OCI-LY7 (cell line): ENCODE measurements at regions not wholly inside any gene's neighbourhood (a gene's known extent, or its start where the extent isn't known, plus 50 kb on each side); places are given as distances from the start of the nearest gene placed in this dataset.
A peak's percentile ranks its signal among the peaks of the same experiment; 100 is the strongest.

ENCODE experiments used
- BruUV-seq: library from RNA; stranded (reverse); fragments of 400-500 nt; replicated peaks from 2 replicates; lab custom pipeline; 2021; lab: Mats Ljungman, UMichigan
- CTCF ChIA-PET: fragments of 300-600 bp; sonication (Branson Sonifier 250); formaldehyde crosslinking; loops from one replicate; lab custom pipeline; 2022; ENCODE audit warnings: antibody characterized with exemption; ENCODE audit not compliant: unreplicated experiment; lab: Charles Lee
- POLR2A ChIA-PET: fragments of 300-600 bp; sonication (Branson Sonifier 250); formaldehyde crosslinking; loops from one replicate; lab custom pipeline; 2022; ENCODE audit warnings: antibody characterized with exemption; lab: Charles Lee
- DNase-seq: peaks from one replicate; pipeline ENCODE4 v3.0.0-alpha.2; 2015; ENCODE audit warnings: low spot score
- H2AFZ ChIP-seq: fragments of 200-600 bp; sonication (generic), shearing (Covaris generic); 2 replicates; pipeline ENCODE4 v1.6.1; 2014; ENCODE audit warnings: mild to moderate bottlenecking, antibody characterized with exemption, low read length, moderate library complexity
- H3K27ac ChIP-seq: fragments of 200-600 bp; sonication (generic); 2 replicates; pipeline ENCODE4 v1.5.1; 2014; ENCODE audit warnings: mixed run types, low read depth, mild to moderate bottlenecking, moderate library complexity, low read length, inconsistent platforms; ENCODE audit not compliant: poor library complexity, severe bottlenecking
- H3K36me3 ChIP-seq: fragments of 200-600 bp; sonication (generic); 2 replicates; pipeline ENCODE4 v1.6.1; 2014; ENCODE audit warnings: mild to moderate bottlenecking, antibody characterized with exemption, low read length, moderate library complexity, mixed read lengths; ENCODE audit not compliant: insufficient read depth
- H3K4me1 ChIP-seq: fragments of 200-600 bp; sonication (generic); 2 replicates; pipeline ENCODE4 v1.5.1; 2014; ENCODE audit warnings: mild to moderate bottlenecking, low read length; ENCODE audit not compliant: insufficient read depth, poor library complexity, severe bottlenecking
- H3K4me2 ChIP-seq: fragments of 200-600 bp; sonication (generic); 2 replicates; pipeline ENCODE4 v1.6.1; 2014; ENCODE audit warnings: mild to moderate bottlenecking, low read length
- H3K4me3 ChIP-seq: fragments of 200-600 bp; sonication (generic); 2 replicates; pipeline ENCODE4 v1.5.1; 2014; ENCODE audit warnings: mild to moderate bottlenecking, low read depth, low read length; ENCODE audit not compliant: poor library complexity, severe bottlenecking
- H3K79me2 ChIP-seq: fragments of 200-600 bp; sonication (generic); 2 replicates; pipeline ENCODE4 v1.6.1; 2016; ENCODE audit warnings: low read depth, mild to moderate bottlenecking, low read length, moderate library complexity, mixed read lengths; ENCODE audit not compliant: insufficient read depth
- H3K9me2 ChIP-seq: fragments of 200-600 bp; sonication (generic); 2 replicates; pipeline ENCODE4 v1.6.1; 2016; ENCODE audit warnings: mild to moderate bottlenecking, low read length, mixed read lengths; ENCODE audit not compliant: insufficient read depth
- H3K9me3 ChIP-seq: fragments of 200-600 bp; sonication (generic); 2 replicates; pipeline ENCODE4 v1.6.1; 2014; ENCODE audit warnings: mild to moderate bottlenecking, mixed run types, low read length, mixed read lengths
- H4K20me1 ChIP-seq: fragments of 200-600 bp; sonication (generic); 2 replicates; pipeline ENCODE4 v1.6.1; 2014; ENCODE audit warnings: mild to moderate bottlenecking, antibody characterized with exemption, low read length, moderate library complexity, mixed read lengths; ENCODE audit not compliant: insufficient read depth
- EZH2phosphoT487 ChIP-seq: fragments of 200-600 bp; sonication (generic); IDR thresholded peaks from 2 replicates; pipeline ENCODE4 v1.6.1; 2018; ENCODE audit warnings: low read depth, borderline replicate concordance, mild to moderate bottlenecking, mixed run types, antibody characterized with exemption, low read length, moderate library complexity, mixed read lengths
- intact Hi-C: fragments of 100-400 bp; cut with micrococcal nuclease; formaldehyde crosslinking; loops from one replicate; pipeline ENCODE4 v1.10.0; 2022; ENCODE audit not compliant: unreplicated experiment
- TF ChIP-seq, protein P1 (sequence below): fragments of 200-600 bp; sonication (generic); conservative IDR thresholded peaks from 2 replicates; pipeline ENCODE4 v1.5.1; 2014; ENCODE audit warnings: mild to moderate bottlenecking, antibody characterized with exemption, low read length, moderate library complexity, mixed read lengths

GRCh38 chr16:85413691-85414663 lies 199.1 kb upstream of the GSE1 start:
- no TSS peak for BruUV-seq
- intact Hi-C loops, result no loop called here
- ChIA-PET CTCF (interaction anchor here (0.5 kb wide), 1 partner anchor 215 kb away, joined by 3 read pairs; no protein-coding TSS in a partner anchor), POLR2A (no interaction called here)
- DNase-seq, result peak; percentile 14
- no peaks in the 10 kb centered on the region for H3K36me3 ChIP-seq
- no peaks in the 10 kb centered on the region for H3K79me2 ChIP-seq
- H3K9me2 ChIP-seq, result no peaks in the 10 kb centered on the region
- peaks cover 5% of the 10 kb centered on the region; the same call in 1 of the 2 replicates for H3K9me3 ChIP-seq
- H3K4me3 ChIP-seq, result no peak overlapping the region
- no peak for TF ChIP-seq EZH2phosphoT487
- TF ChIP-seq, protein P1, sequence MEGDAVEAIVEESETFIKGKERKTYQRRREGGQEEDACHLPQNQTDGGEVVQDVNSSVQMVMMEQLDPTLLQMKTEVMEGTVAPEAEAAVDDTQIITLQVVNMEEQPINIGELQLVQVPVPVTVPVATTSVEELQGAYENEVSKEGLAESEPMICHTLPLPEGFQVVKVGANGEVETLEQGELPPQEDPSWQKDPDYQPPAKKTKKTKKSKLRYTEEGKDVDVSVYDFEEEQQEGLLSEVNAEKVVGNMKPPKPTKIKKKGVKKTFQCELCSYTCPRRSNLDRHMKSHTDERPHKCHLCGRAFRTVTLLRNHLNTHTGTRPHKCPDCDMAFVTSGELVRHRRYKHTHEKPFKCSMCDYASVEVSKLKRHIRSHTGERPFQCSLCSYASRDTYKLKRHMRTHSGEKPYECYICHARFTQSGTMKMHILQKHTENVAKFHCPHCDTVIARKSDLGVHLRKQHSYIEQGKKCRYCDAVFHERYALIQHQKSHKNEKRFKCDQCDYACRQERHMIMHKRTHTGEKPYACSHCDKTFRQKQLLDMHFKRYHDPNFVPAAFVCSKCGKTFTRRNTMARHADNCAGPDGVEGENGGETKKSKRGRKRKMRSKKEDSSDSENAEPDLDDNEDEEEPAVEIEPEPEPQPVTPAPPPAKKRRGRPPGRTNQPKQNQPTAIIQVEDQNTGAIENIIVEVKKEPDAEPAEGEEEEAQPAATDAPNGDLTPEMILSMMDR, result no peak
- no peaks in the 10 kb centered on the region for H4K20me1 ChIP-seq
- peaks cover 12% of the 10 kb centered on the region for H3K4me1 ChIP-seq
- no peak overlapping the region for H3K27ac ChIP-seq
- no peak overlapping the region for H3K4me2 ChIP-seq
- H2AFZ ChIP-seq, result no peak overlapping the region

- intact Hi-C loops, result no loop called here
- no peaks in the 10 kb centered on the region for H4K20me1 ChIP-seq
- peak overlapping the region; percentile 50; the same call in 1 of the 2 replicates for H2AFZ ChIP-seq
- TF ChIP-seq, protein P1, result no peak
- no peak for TF ChIP-seq EZH2phosphoT487
- H3K79me2 ChIP-seq, result no peaks in the 10 kb centered on the region
- no peaks in the 10 kb centered on the region for H3K9me2 ChIP-seq
- H3K4me2 ChIP-seq, result no peak overlapping the region
- peaks cover 12% of the 10 kb centered on the region for H3K4me1 ChIP-seq
- ChIA-PET POLR2A (interaction anchor here (0.6 to 0.9 kb wide), 2 partner anchors 103 to 130 kb away, joined by 3 to 5 read pairs; no protein-coding TSS in a partner anchor), CTCF (interaction anchor here (0.6 to 0.8 kb wide), 3 partner anchors 13 to 158 kb away, joined by 3 to 4 read pairs (median 3); no protein-coding TSS in a partner anchor)
- no peak overlapping the region for H3K4me3 ChIP-seq
- peaks cover 5% of the 10 kb centered on the region; the same call in 1 of the 2 replicates for H3K9me3 ChIP-seq
- no peaks in the 10 kb centered on the region for H3K36me3 ChIP-seq
- no peak for DNase-seq
- no peak overlapping the region for H3K27ac ChIP-seq
- no TSS peak for BruUV-seq
These were observed 197.7 kb upstream of the GSE1 start for GRCh38 chr16:85415196-85416090.
